MCF 10A (cell line): ENCODE measurements at regions not wholly inside any gene's neighbourhood (a gene's known extent, or its start where the extent isn't known, plus 50 kb on each side); places are given as distances from the start of the nearest gene placed in this dataset.
A peak's percentile ranks its signal among the peaks of the same experiment; 100 is the strongest.

Experiments used
- BruUV-seq: library from RNA; stranded (reverse); fragments of 400-500 nt; replicated peaks from 2 replicates; lab custom pipeline; 2021; lab: Mats Ljungman, UMichigan
- CTCF ChIA-PET: fragments of 300-600 bp; sonication (Branson Sonifier 250); formaldehyde crosslinking; extraction: SDS; loops from one replicate; lab custom pipeline; 2021; ENCODE audit warnings: antibody characterized with exemption, inconsistent platforms; lab: Yijun Ruan, JAX
- POLR2A ChIA-PET: fragments of 300-600, 350-650 bp; sonication (Branson Sonifier 250); formaldehyde crosslinking; extraction: SDS; loops from one replicate; lab custom pipeline; 2020; ENCODE audit warnings: antibody characterized with exemption, inconsistent platforms; lab: Yijun Ruan, JAX
- DNase-seq: peaks from one replicate; pipeline ENCODE4 v3.0.0-alpha.2; 2018; ENCODE audit not compliant: unreplicated experiment
- H3K27ac Mint-ChIP-seq: one replicate; pipeline ENCODE4 v1.8.0; 2022; ENCODE audit warnings: mild to moderate bottlenecking, low read depth, mixed read lengths; ENCODE audit not compliant: unreplicated experiment
- H3K27me3 Mint-ChIP-seq: one replicate; pipeline ENCODE4 v1.8.0; 2022; ENCODE audit warnings: mixed read lengths; ENCODE audit not compliant: insufficient read depth, unreplicated experiment
- H3K36me3 Mint-ChIP-seq: one replicate; pipeline ENCODE4 v1.8.0; 2022; ENCODE audit warnings: mild to moderate bottlenecking, moderate library complexity, mixed read lengths; ENCODE audit not compliant: insufficient read depth, unreplicated experiment
- H3K4me1 Mint-ChIP-seq: one replicate; pipeline ENCODE4 v1.8.0; 2022; ENCODE audit warnings: mixed read lengths; ENCODE audit not compliant: insufficient read depth, unreplicated experiment
- H3K4me3 Mint-ChIP-seq: one replicate; pipeline ENCODE4 v1.8.0; 2022; ENCODE audit warnings: mild to moderate bottlenecking, moderate library complexity, mixed read lengths; ENCODE audit not compliant: unreplicated experiment
- H3K9me3 Mint-ChIP-seq: one replicate; pipeline ENCODE4 v1.8.0; 2022; ENCODE audit warnings: mixed read lengths; ENCODE audit not compliant: unreplicated experiment
- CTCF ChIP-seq: fragments of 200-600 bp; IDR thresholded peaks from one replicate; pipeline ENCODE4 v1.8.0; 2022; ENCODE audit warnings: antibody characterized with exemption, mild to moderate bottlenecking; ENCODE audit not compliant: unreplicated experiment
- intact Hi-C: fragments of 100-400 bp; cut with micrococcal nuclease; formaldehyde crosslinking; loops from 2 replicates; pipeline ENCODE4 v1.14.1; 2022

DNA sequence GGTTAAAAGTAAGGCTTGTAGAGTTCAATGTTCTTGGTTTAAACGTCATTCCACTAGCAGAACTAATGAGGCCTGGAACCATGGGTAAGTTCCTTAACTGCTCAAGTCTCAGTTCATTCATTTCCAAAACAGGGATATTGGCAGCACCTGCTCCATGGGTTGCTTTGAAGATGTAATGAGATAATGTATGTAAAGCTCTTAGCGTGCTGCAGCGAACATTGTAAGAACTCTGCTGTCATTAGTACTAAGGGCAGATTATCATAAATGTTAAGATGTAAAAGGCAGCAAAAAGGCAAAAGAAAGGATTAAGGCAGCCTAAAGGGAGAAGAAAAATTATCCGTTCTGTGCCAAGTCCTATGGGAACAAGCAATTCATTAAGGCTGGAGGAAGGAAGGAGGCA, 129.1 kb upstream of the NGF start:
- ChIA-PET POLR2A (interaction anchor here (0.7 kb wide), 1 partner anchor 1045 kb away, joined by 3 read pairs; no protein-coding TSS in a partner anchor), CTCF (interaction anchor here (0.6 to 14.0 kb wide), 6 partner anchors 135 to 414 kb away, joined by 3 to 382 read pairs (median 3); no protein-coding TSS in a partner anchor)
- Mint-ChIP-seq H3K9me3 (no peaks in the 10 kb centered on the region), H3K36me3 (no peaks in the 10 kb centered on the region), H3K27me3 (no peaks in the 10 kb centered on the region), H3K27ac (no peak overlapping the region), H3K4me1 (peaks cover 8% of the 10 kb centered on the region), H3K4me3 (no peak overlapping the region)
- DNase-seq, result no peak
- intact Hi-C loops, result loop anchor here (5.0 kb wide), 2 partner anchors 80 to 490 kb away; no protein-coding TSS in a partner anchor
- no TSS peak for BruUV-seq
- no peak for TF ChIP-seq CTCF

DNA sequence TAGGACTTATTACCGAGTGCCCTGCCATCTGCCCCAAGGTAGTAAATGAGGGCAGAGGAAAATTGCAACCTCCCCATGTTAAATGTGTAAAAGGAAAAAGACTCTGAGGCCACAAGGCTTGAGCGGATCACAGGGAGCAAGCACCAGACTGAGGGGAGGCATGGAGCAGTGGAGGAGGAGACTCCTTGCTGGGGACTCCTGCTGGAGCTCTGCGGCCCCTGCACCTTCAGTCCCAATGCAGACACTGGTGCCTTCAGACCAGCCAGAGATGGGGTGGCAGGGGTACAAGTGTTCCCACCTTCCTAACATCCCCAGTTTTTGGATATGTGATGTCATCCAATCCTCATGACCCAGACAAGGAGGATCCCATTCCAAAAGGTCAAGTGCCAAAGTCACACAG, 128.4 kb upstream of the NGF start:
- peaks cover 8% of the 10 kb centered on the region for H3K4me1 Mint-ChIP-seq
- no peak for TF ChIP-seq CTCF
- intact Hi-C loops, result loop anchor here (5.0 kb wide), 2 partner anchors 81 to 489 kb away; no protein-coding TSS in a partner anchor
- H3K27me3 Mint-ChIP-seq, result no peaks in the 10 kb centered on the region
- no TSS peak for BruUV-seq
- ChIA-PET CTCF (interaction anchor here (1.0 to 14.0 kb wide), 5 partner anchors 134 to 413 kb away, joined by 3 to 382 read pairs (median 3); no protein-coding TSS in a partner anchor), POLR2A (interaction anchor here (0.7 kb wide), 1 partner anchor 1046 kb away, joined by 3 read pairs; no protein-coding TSS in a partner anchor)
- DNase-seq, result no peak
- H3K4me3 Mint-ChIP-seq, result no peak overlapping the region
- no peaks in the 10 kb centered on the region for H3K36me3 Mint-ChIP-seq
- H3K27ac Mint-ChIP-seq, result no peak overlapping the region
- no peaks in the 10 kb centered on the region for H3K9me3 Mint-ChIP-seq

DNA sequence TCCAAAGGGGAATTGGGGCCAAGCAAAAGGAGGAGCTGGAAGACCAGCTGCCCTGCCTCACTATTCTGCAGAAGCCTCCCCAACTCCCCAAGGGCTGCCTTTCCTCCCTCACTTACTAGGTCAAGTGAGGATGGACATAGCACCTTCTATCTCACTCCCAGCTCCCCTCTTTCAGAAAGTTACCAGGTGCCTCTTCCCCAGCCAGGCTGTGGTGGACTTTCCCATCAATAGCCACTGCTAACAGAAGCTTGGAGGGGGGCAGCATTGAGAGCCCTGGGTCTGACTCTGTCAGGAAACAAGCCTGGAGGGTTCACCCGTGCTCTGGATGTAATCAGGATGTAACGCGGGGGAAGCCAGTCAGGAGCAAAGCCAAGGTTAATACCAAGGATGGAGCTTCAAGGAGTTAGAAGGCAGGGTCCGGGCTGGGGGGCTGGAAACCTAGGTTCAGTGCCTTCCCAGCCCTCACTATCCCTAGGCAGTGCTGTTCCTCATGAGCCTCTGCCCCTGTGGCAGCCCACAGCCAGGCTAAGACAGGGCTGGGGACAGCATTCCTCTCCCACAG, 127.8 kb upstream of the NGF start:
- DNase-seq, result no peak
- H3K27me3 Mint-ChIP-seq, result no peaks in the 10 kb centered on the region
- TF ChIP-seq CTCF, result no peak
- BruUV-seq, result no TSS peak
- ChIA-PET CTCF (interaction anchor here (0.7 to 14.0 kb wide), 6 partner anchors 18 to 758 kb away, joined by 3 to 382 read pairs (median 3); no protein-coding TSS in a partner anchor), POLR2A (interaction anchor here (0.5 kb wide), 1 partner anchor 23 kb away, joined by 3 read pairs; no protein-coding TSS in a partner anchor)
- H3K4me1 Mint-ChIP-seq, result peaks cover 8% of the 10 kb centered on the region
- intact Hi-C loops, result loop anchor here (5.0 kb wide), 2 partner anchors 81 to 489 kb away; no protein-coding TSS in a partner anchor
- no peak overlapping the region for H3K27ac Mint-ChIP-seq
- no peaks in the 10 kb centered on the region for H3K36me3 Mint-ChIP-seq
- H3K4me3 Mint-ChIP-seq, result no peak overlapping the region
- no peaks in the 10 kb centered on the region for H3K9me3 Mint-ChIP-seq

GRCh38 chr1:115463347-115463746, 125.3 kb upstream of the NGF start:
- no peaks in the 10 kb centered on the region for H3K9me3 Mint-ChIP-seq
- ChIA-PET POLR2A (interaction anchor here (0.7 to 1.0 kb wide), 3 partner anchors 14 to 326 kb away, joined by 3 to 4 read pairs (median 3); no protein-coding TSS in a partner anchor), CTCF (interaction anchor here (0.6 to 14.0 kb wide), 8 partner anchors 10 to 321 kb away, joined by 3 to 382 read pairs (median 4); no protein-coding TSS in a partner anchor)
- no peak overlapping the region for H3K4me3 Mint-ChIP-seq
- no peaks in the 10 kb centered on the region for H3K27me3 Mint-ChIP-seq
- no peak overlapping the region for H3K27ac Mint-ChIP-seq
- peak; percentile 40 for DNase-seq
- H3K4me1 Mint-ChIP-seq, result no peaks in the 10 kb centered on the region
- BruUV-seq, result no TSS peak
- intact Hi-C loops, result loop anchor here (1.0 kb wide), 2 partner anchors 188 to 324 kb away; no protein-coding TSS in a partner anchor
- TF ChIP-seq CTCF, result peak; percentile 42
- no peaks in the 10 kb centered on the region for H3K36me3 Mint-ChIP-seq
